Keratinocyte (primary cell): ENCODE measurements at regions not wholly inside any gene's neighbourhood (a gene's known extent, or its start where the extent isn't known, plus 50 kb on each side); places are given as distances from the start of the nearest gene placed in this dataset.

Experiments
- CTCF ChIP-seq, 3 experiments: IDR thresholded peaks in 1 of 3; conservative IDR thresholded peaks in 1 of 3; optimal IDR thresholded peaks in 1 of 3; 2 replicates in 2 of 3; 3 replicates in 1 of 3; pipeline versions ENCODE3 to v1.5.1; 2011; ENCODE audit warnings: low read length in 3 of 3, mild to moderate bottlenecking in 3 of 3, moderate library complexity in 2 of 3, control low read depth in 1 of 3, inconsistent platforms in 1 of 3; ENCODE audit not compliant: insufficient read depth in 2 of 3; ENCODE audit errors: extremely low read depth in 1 of 3
- EZH2 ChIP-seq: IDR thresholded peaks from one replicate; pipeline ENCODE4 v1.6.1; 2012; ENCODE audit warnings: inconsistent platforms, mild to moderate bottlenecking, low read length, moderate library complexity

GRCh38 chr4:84413480-84413879, 85.6 kb downstream of the NKX6-1 start:
- TF ChIP-seq CTCF (optimal IDR thresholded peaks at IDR 0.05 in 1 of 3, IDR thresholded peaks at IDR 0.05 in 1 of 3, conservative IDR thresholded peaks at IDR 0.05 in 1 of 3; ENCODE audit: extremely low read depth in 1 of 3, insufficient read depth in 2 of 3, low read length in 3 of 3), result no peak
- TF ChIP-seq EZH2, result no peak
